Astrocyte (in vitro differentiated cells and primary cell): ENCODE measurements at regions not wholly inside any gene's neighbourhood (a gene's known extent, or its start where the extent isn't known, plus 50 kb on each side); places are given as distances from the start of the nearest gene placed in this dataset.

ENCODE experiments used
- DNase-seq: peaks from one replicate; pipeline ENCODE4 v3.0.0-alpha.2; 2010; ENCODE audit warnings: low read depth
- FAIRE-seq: peaks from 2 replicates; lab custom pipeline; 2011; peaks lifted over from hg19 to GRCh38; lab: Jason Lieb, UNC
- H2AFZ ChIP-seq: 2 replicates; pipeline ENCODE4 v1.6.0; 2012; ENCODE audit warnings: low read depth, low read length, inconsistent platforms
- H3K27ac ChIP-seq: 2 replicates; pipeline ENCODE4 v1.5.1; 2011; ENCODE audit warnings: low read depth, low read length, inconsistent platforms
- H3K27me3 ChIP-seq: 2 replicates; pipeline ENCODE4 v1.6.0; 2011; ENCODE audit warnings: low read length, inconsistent platforms; ENCODE audit not compliant: insufficient read depth
- H3K36me3 ChIP-seq: 2 replicates; pipeline ENCODE4 v1.5.1; 2011; ENCODE audit warnings: low read length, inconsistent platforms; ENCODE audit not compliant: insufficient read depth
- H3K4me1 ChIP-seq: 2 replicates; pipeline ENCODE4 v1.5.1; 2011; ENCODE audit warnings: low read length, inconsistent platforms; ENCODE audit not compliant: insufficient read depth
- H3K4me2 ChIP-seq: 2 replicates; pipeline ENCODE4 v1.6.0; 2012; ENCODE audit warnings: low read length, inconsistent platforms
- H3K4me3 ChIP-seq: 2 replicates; pipeline ENCODE4 v1.5.1; 2011; ENCODE audit warnings: low read depth, mild to moderate bottlenecking, low read length, inconsistent platforms; ENCODE audit not compliant: insufficient read depth
- H3K79me2 ChIP-seq: 2 replicates; pipeline ENCODE4 v1.6.0; 2012; ENCODE audit warnings: mild to moderate bottlenecking, low read length, inconsistent platforms; ENCODE audit not compliant: insufficient read depth
- H3K9ac ChIP-seq: 2 replicates; pipeline ENCODE4 v1.6.0; 2012; ENCODE audit warnings: mild to moderate bottlenecking, low read length, inconsistent platforms
- H3K9me3 ChIP-seq: 2 replicates; pipeline ENCODE4 v1.5.1; 2012; ENCODE audit warnings: low read depth, mild to moderate bottlenecking, low read length, inconsistent platforms; ENCODE audit not compliant: insufficient read depth
- H4K20me1 ChIP-seq: 2 replicates; pipeline ENCODE4 v1.6.0; 2012; ENCODE audit warnings: low read length, inconsistent platforms; ENCODE audit not compliant: insufficient read depth
- H3K27ac Mint-ChIP-seq: one replicate; pipeline ENCODE4 v1.8.0; 2021; ENCODE audit warnings: mild to moderate bottlenecking, mixed read lengths; ENCODE audit not compliant: unreplicated experiment
- H3K27me3 Mint-ChIP-seq: one replicate; pipeline ENCODE4 v1.8.0; 2021; ENCODE audit warnings: low read depth, mixed read lengths; ENCODE audit not compliant: unreplicated experiment
- H3K36me3 Mint-ChIP-seq: one replicate; pipeline ENCODE4 v1.8.0; 2021; ENCODE audit warnings: low read depth, mixed read lengths; ENCODE audit not compliant: unreplicated experiment
- H3K4me1 Mint-ChIP-seq: one replicate; pipeline ENCODE4 v1.8.0; 2021; ENCODE audit warnings: low read depth, mixed read lengths; ENCODE audit not compliant: unreplicated experiment
- H3K4me3 Mint-ChIP-seq: one replicate; pipeline ENCODE4 v1.8.0; 2021; ENCODE audit warnings: mild to moderate bottlenecking, moderate library complexity, mixed read lengths; ENCODE audit not compliant: unreplicated experiment
- H3K9me3 Mint-ChIP-seq: one replicate; pipeline ENCODE4 v1.8.0; 2021; ENCODE audit warnings: mild to moderate bottlenecking, mixed read lengths; ENCODE audit not compliant: unreplicated experiment
- CTCF ChIP-seq: IDR thresholded peaks from 2 replicates; pipeline ENCODE4 v1.5.1; 2011; ENCODE audit warnings: low read depth, mild to moderate bottlenecking, inconsistent platforms, low read length, moderate library complexity; ENCODE audit not compliant: insufficient read depth
- EZH2 ChIP-seq: IDR thresholded peaks from 2 replicates; pipeline ENCODE4 v1.6.1; 2012; ENCODE audit warnings: mild to moderate bottlenecking, low read length, inconsistent platforms; ENCODE audit not compliant: insufficient read depth

GRCh38 chr13:53327680-53328315, 299.2 kb downstream of the OLFM4 start:
- no peak overlapping the region for H3K4me3 ChIP-seq
- no peak overlapping the region for H2AFZ ChIP-seq
- FAIRE-seq (no peak), DNase-seq (no peak)
- no peaks in the 10 kb centered on the region for H3K79me2 ChIP-seq
- no peak overlapping the region for H3K27ac ChIP-seq
- H3K27me3 Mint-ChIP-seq, result peaks cover 4% of the 10 kb centered on the region
- H3K4me3 Mint-ChIP-seq, result no peak overlapping the region
- no peaks in the 10 kb centered on the region for H4K20me1 ChIP-seq
- no peaks in the 10 kb centered on the region for H3K4me1 Mint-ChIP-seq
- no peak overlapping the region for H3K9ac ChIP-seq
- no peaks in the 10 kb centered on the region for H3K9me3 Mint-ChIP-seq
- H3K9me3 ChIP-seq, result no peaks in the 10 kb centered on the region
- H3K4me1 ChIP-seq, result no peaks in the 10 kb centered on the region
- H3K4me2 ChIP-seq, result no peak overlapping the region
- no peaks in the 10 kb centered on the region for H3K36me3 Mint-ChIP-seq
- no peaks in the 10 kb centered on the region for H3K27me3 ChIP-seq
- H3K27ac Mint-ChIP-seq, result no peak overlapping the region
- H3K36me3 ChIP-seq, result no peaks in the 10 kb centered on the region
- no peak for TF ChIP-seq CTCF

DNA sequence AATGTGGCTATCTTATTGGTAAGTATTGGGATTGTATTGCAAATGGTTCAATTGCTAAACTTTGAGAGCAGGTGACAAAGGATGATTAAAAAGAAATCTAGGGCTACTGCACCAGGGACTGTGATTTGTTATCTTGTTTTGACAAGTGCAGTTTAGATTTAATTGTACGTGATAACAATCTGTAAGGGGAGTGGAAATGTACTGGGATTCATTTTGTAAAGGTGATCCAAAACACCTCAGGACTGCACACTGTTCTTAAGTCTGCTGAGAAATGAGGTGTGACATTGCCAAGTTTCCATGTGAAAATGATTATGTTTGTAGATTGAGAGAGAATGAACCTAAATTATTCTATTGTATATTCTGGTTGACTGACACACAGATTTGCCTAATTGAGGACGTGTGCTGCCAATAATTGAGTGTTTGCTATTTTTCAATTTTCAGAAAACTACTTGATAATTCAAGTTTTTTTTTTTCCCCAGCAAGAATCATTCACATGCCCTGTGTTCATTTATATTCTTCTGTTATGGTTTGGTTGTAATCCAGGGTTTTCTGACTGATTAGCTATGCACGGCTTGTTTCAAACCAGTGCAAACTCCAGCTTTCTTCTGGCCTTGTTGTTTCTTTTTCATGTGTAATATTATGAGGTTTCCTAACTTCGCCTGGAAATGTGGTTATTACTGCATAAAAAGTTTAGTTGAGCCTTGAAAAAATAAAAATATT, 308.0 kb downstream of the OLFM4 start:
- DNase-seq, result no peak
- no peak overlapping the region for H3K4me2 ChIP-seq
- Mint-ChIP-seq H3K27me3 (no peaks in the 10 kb centered on the region), H3K4me1 (no peaks in the 10 kb centered on the region), H3K36me3 (no peaks in the 10 kb centered on the region), H3K4me3 (no peak overlapping the region), H3K9me3 (no peaks in the 10 kb centered on the region), H3K27ac (no peak overlapping the region)
- H4K20me1 ChIP-seq, result no peaks in the 10 kb centered on the region
- H3K79me2 ChIP-seq, result no peaks in the 10 kb centered on the region
- no peak overlapping the region for H3K27ac ChIP-seq
- no peaks in the 10 kb centered on the region for H3K9me3 ChIP-seq
- H3K36me3 ChIP-seq, result no peaks in the 10 kb centered on the region
- H3K4me1 ChIP-seq, result no peaks in the 10 kb centered on the region
- H2AFZ ChIP-seq, result no peak overlapping the region
- no peak overlapping the region for H3K9ac ChIP-seq
- H3K27me3 ChIP-seq, result no peaks in the 10 kb centered on the region
- TF ChIP-seq EZH2, result no peak
- TF ChIP-seq CTCF, result no peak
- H3K4me3 ChIP-seq, result no peak overlapping the region
- no peak for FAIRE-seq

DNA sequence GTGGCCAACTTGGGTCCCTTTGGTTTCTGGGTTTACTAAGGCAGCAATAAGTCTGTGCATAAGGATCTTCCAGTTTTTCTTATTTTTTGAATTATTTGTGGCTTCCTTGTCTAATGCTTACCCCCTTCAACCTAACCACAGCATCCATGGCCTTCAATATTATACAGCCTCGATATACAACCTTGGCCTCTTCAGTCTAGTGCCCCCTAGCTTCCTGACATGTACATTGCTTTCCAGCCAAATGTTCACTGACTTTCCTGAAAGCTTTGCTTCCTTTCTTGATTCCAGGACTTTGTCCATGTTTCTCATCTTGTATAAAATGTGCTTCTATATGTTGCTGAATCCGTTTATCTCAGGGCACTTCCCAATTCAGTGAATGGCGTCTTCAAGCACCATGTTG, 310.1 kb downstream of the OLFM4 start:
- no peak overlapping the region for H3K27ac ChIP-seq
- no peaks in the 10 kb centered on the region for H3K27me3 Mint-ChIP-seq
- H4K20me1 ChIP-seq, result no peaks in the 10 kb centered on the region
- TF ChIP-seq EZH2, result no peak
- no peak for TF ChIP-seq CTCF
- H3K4me2 ChIP-seq, result no peak overlapping the region
- H2AFZ ChIP-seq, result no peak overlapping the region
- no peaks in the 10 kb centered on the region for H3K9me3 ChIP-seq
- no peaks in the 10 kb centered on the region for H3K27me3 ChIP-seq
- no peak overlapping the region for H3K27ac Mint-ChIP-seq
- no peaks in the 10 kb centered on the region for H3K79me2 ChIP-seq
- no peak overlapping the region for H3K4me3 ChIP-seq
- H3K4me1 Mint-ChIP-seq, result no peaks in the 10 kb centered on the region
- no peaks in the 10 kb centered on the region for H3K9me3 Mint-ChIP-seq
- no peaks in the 10 kb centered on the region for H3K4me1 ChIP-seq
- H3K36me3 ChIP-seq, result no peaks in the 10 kb centered on the region
- H3K36me3 Mint-ChIP-seq, result no peaks in the 10 kb centered on the region
- no peak overlapping the region for H3K4me3 Mint-ChIP-seq
- no peak for DNase-seq
- no peak for FAIRE-seq
- H3K9ac ChIP-seq, result no peak overlapping the region
